ENCODE measurements at regions not wholly inside any gene's neighbourhood (a gene's known extent, or its start where the extent isn't known, plus 50 kb on each side); places are given as distances from the start of the nearest gene placed in this dataset.

GRCh38 chr11:80632156-80632555 lies 1191.3 kb upstream of the TENM4 start:
- intact Hi-C loops (cut with DNase I) = no loop called here
- no peak for FAIRE-seq
- TF ChIP-seq, protein P1, sequence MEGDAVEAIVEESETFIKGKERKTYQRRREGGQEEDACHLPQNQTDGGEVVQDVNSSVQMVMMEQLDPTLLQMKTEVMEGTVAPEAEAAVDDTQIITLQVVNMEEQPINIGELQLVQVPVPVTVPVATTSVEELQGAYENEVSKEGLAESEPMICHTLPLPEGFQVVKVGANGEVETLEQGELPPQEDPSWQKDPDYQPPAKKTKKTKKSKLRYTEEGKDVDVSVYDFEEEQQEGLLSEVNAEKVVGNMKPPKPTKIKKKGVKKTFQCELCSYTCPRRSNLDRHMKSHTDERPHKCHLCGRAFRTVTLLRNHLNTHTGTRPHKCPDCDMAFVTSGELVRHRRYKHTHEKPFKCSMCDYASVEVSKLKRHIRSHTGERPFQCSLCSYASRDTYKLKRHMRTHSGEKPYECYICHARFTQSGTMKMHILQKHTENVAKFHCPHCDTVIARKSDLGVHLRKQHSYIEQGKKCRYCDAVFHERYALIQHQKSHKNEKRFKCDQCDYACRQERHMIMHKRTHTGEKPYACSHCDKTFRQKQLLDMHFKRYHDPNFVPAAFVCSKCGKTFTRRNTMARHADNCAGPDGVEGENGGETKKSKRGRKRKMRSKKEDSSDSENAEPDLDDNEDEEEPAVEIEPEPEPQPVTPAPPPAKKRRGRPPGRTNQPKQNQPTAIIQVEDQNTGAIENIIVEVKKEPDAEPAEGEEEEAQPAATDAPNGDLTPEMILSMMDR (IDR thresholded peaks at IDR 0.05; ENCODE audit: borderline replicate concordance, extremely low read depth, insufficient read depth) = no peak
- DNase-seq = no peak
- Histone ChIP-seq H3K27ac (ENCODE audit: low read depth in 2 of 2, low read length in 2 of 2) (no peak overlapping the region), H3K9ac (ENCODE audit: low read length in 3 of 3) (no peak overlapping the region), H3K27me3 (ENCODE audit: control insufficient read depth, insufficient read depth, low read length) (no peaks in the 10 kb centered on the region), H3K9me3 (ENCODE audit: control insufficient read depth in 2 of 3, insufficient read depth in 1 of 3, low read length in 3 of 3) (no peaks in the 10 kb centered on the region), H3K4me3 (ENCODE audit: low read length in 3 of 3) (no peak overlapping the region), H3K4me1 (ENCODE audit: control insufficient read depth in 2 of 3, insufficient read depth in 2 of 3, low read depth in 1 of 3, low read length in 3 of 3) (no peaks in the 10 kb centered on the region), H3K36me3 (ENCODE audit: control insufficient read depth in 2 of 3, insufficient read depth in 3 of 3, low read length in 3 of 3) (no peaks in the 10 kb centered on the region)

DNA sequence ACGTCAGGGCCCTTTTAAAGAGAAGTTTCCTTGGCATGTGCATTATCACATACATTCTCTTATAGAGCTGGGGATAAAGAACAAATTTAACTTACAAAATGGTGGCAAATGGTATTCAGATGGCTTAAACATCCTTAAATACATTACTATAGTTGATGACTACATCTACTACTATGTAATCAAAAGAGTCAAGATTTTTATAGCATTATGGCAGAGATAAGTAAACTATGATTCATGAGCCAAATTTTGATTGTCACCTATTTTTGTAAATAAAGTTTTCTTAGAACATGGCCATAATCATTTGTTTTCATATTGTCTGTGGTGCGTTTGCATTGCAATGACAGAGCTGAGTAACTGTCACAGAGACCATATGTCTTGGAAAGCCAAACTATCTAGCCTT lies 1188.6 kb upstream of the TENM4 start:
- intact Hi-C loops (cut with DNase I) = no loop called here

DNA sequence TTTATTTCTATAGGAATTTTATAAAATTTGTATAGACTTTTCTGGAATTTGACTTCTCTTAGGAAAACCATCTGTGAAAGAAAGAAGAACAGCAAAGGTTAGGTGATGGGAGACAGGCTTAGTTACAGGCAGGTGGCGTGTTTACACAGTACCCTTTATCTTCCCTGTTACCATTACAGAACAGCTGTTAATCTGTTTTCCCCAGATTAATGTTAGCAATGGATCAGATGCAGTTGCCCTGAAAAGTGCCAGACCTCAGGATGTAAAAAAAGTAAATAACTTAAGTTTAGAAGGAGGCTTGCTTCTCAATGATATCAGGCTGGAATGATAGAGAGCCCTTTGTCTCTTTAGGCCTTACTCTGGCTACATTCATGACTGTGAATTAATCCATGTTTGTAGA lies 1186.5 kb upstream of the TENM4 start:
- TF ChIP-seq, protein P1 (IDR thresholded peaks at IDR 0.05; ENCODE audit: borderline replicate concordance, extremely low read depth, insufficient read depth) = no peak
- DNase-seq = no peak
- no peaks in the 10 kb centered on the region for H3K27me3 ChIP-seq (ENCODE audit: control insufficient read depth, insufficient read depth, low read length)
- no peak overlapping the region for H3K4me3 ChIP-seq (ENCODE audit: low read length in 3 of 3)
- no peak overlapping the region for H3K9ac ChIP-seq (ENCODE audit: low read length in 3 of 3)
- no peaks in the 10 kb centered on the region for H3K9me3 ChIP-seq (ENCODE audit: control insufficient read depth in 2 of 3, insufficient read depth in 1 of 3, low read length in 3 of 3)
- no peaks in the 10 kb centered on the region for H3K4me1 ChIP-seq (ENCODE audit: control insufficient read depth in 2 of 3, insufficient read depth in 2 of 3, low read depth in 1 of 3, low read length in 3 of 3)
- H3K27ac ChIP-seq (ENCODE audit: low read depth in 2 of 2, low read length in 2 of 2) = no peak overlapping the region
- no peaks in the 10 kb centered on the region for H3K36me3 ChIP-seq (ENCODE audit: control insufficient read depth in 2 of 3, insufficient read depth in 3 of 3, low read length in 3 of 3)
- FAIRE-seq = no peak
- intact Hi-C loops (cut with DNase I) = no loop called here

More for the DNA sequence above, 1188.6 kb upstream of the TENM4 start:
- no peaks in the 10 kb centered on the region for H3K9me3 ChIP-seq (ENCODE audit: control insufficient read depth in 2 of 3, insufficient read depth in 1 of 3, low read length in 3 of 3)
- no peaks in the 10 kb centered on the region for H3K27me3 ChIP-seq (ENCODE audit: control insufficient read depth, insufficient read depth, low read length)
- no peak overlapping the region for H3K4me3 ChIP-seq (ENCODE audit: low read length in 3 of 3)
- FAIRE-seq (no peak), DNase-seq (no peak)
- no peaks in the 10 kb centered on the region for H3K4me1 ChIP-seq (ENCODE audit: control insufficient read depth in 2 of 3, insufficient read depth in 2 of 3, low read depth in 1 of 3, low read length in 3 of 3)
- no peak overlapping the region for H3K27ac ChIP-seq (ENCODE audit: low read depth in 2 of 2, low read length in 2 of 2)
- TF ChIP-seq, protein P1 (IDR thresholded peaks at IDR 0.05; ENCODE audit: borderline replicate concordance, extremely low read depth, insufficient read depth) = no peak
- H3K36me3 ChIP-seq (ENCODE audit: control insufficient read depth in 2 of 3, insufficient read depth in 3 of 3, low read length in 3 of 3) = no peaks in the 10 kb centered on the region
- H3K9ac ChIP-seq (ENCODE audit: low read length in 3 of 3) = no peak overlapping the region

- H3K4me3 ChIP-seq (ENCODE audit: low read length in 3 of 3) = no peak overlapping the region
- H3K9ac ChIP-seq (ENCODE audit: low read length in 3 of 3) = no peak overlapping the region
- FAIRE-seq (no peak), DNase-seq (no peak)
- intact Hi-C loops (cut with DNase I) = no loop called here
- no peaks in the 10 kb centered on the region for H3K9me3 ChIP-seq (ENCODE audit: control insufficient read depth in 2 of 3, insufficient read depth in 1 of 3, low read length in 3 of 3)
- H3K36me3 ChIP-seq (ENCODE audit: control insufficient read depth in 2 of 3, insufficient read depth in 3 of 3, low read length in 3 of 3) = no peaks in the 10 kb centered on the region
- no peaks in the 10 kb centered on the region for H3K27me3 ChIP-seq (ENCODE audit: control insufficient read depth, insufficient read depth, low read length)
- H3K4me1 ChIP-seq (ENCODE audit: control insufficient read depth in 2 of 3, insufficient read depth in 2 of 3, low read depth in 1 of 3, low read length in 3 of 3) = no peaks in the 10 kb centered on the region
- TF ChIP-seq, protein P1 (IDR thresholded peaks at IDR 0.05; ENCODE audit: borderline replicate concordance, extremely low read depth, insufficient read depth) = no peak
- H3K27ac ChIP-seq (ENCODE audit: low read depth in 2 of 2, low read length in 2 of 2) = no peak overlapping the region
Observed at GRCh38 chr11:80626721-80627120, 1185.9 kb upstream of the TENM4 start.
